AG10803 (cell line): ENCODE measurements at regions not wholly inside any gene's neighbourhood (a gene's known extent, or its start where the extent isn't known, plus 50 kb on each side); places are given as distances from the start of the nearest gene placed in this dataset.

Source experiments
- DNase-seq: peaks from one replicate; pipeline ENCODE4 v3.0.0; 2010; ENCODE audit warnings: low read depth
- H3K4me3 ChIP-seq: 2 replicates; pipeline ENCODE4 v1.5.1; 2011; ENCODE audit warnings: mild to moderate bottlenecking, low read length, control low read depth
- CTCF ChIP-seq: conservative IDR thresholded peaks from 2 replicates; pipeline ENCODE4 v1.5.1; 2011; ENCODE audit warnings: mild to moderate bottlenecking, low read length, control low read depth, inconsistent platforms

GRCh38 chr6:65935412-65935811 lies 228.4 kb upstream of the EYS start:
- TF ChIP-seq CTCF, result no peak
- no peak overlapping the region for H3K4me3 ChIP-seq
- DNase-seq, result no peak

DNA sequence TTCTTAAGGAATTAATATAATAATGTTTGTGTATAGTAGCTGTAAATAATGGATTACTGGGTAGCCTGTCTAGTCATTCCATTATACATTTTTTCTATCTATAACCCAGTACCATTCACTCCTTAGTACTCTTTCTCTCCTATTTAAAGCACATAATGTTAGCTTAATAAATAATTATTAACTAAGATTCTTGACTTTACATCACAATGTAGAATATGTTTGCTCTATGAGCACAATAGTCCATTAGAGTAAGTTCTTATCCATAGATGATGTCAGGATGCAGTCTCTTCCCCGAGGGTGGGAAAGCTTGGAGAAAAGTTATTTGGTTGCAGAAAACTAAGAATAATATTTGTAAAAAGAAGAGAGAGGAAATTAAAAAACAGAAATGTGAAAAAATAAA lies 226.4 kb upstream of the EYS start:
- DNase-seq, result no peak
- TF ChIP-seq CTCF, result no peak
- no peak overlapping the region for H3K4me3 ChIP-seq

GRCh38 chr6:65927141-65927540 lies 220.1 kb upstream of the EYS start:
- H3K4me3 ChIP-seq, result no peak overlapping the region
- no peak for DNase-seq
- TF ChIP-seq CTCF, result no peak

DNA sequence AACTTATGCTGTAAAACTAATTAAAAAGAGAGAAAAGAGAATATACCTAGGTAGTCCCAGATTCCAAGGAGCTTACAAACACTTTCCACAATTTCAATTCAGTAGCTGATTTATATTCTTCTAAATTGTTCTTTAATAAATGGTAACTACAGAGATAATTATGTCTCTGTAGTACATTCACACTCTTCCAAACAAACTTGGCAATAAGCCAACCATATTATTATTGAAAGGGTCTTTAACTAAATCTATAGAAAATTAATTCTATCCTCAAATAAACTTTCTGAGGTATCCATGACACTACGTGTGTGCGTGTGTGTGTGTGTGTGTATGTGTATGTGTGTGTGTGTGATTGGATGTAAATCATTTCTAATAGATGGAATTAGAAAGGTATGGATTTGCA lies 217.4 kb upstream of the EYS start:
- no peak for TF ChIP-seq CTCF
- DNase-seq, result no peak
- H3K4me3 ChIP-seq, result no peak overlapping the region

GRCh38 chr6:65922049-65922448 lies 215.0 kb upstream of the EYS start:
- no peak for TF ChIP-seq CTCF
- no peak for DNase-seq
- no peak overlapping the region for H3K4me3 ChIP-seq

- no peak for DNase-seq
Observed at GRCh38 chr6:65908065-65908464, 201.0 kb upstream of the EYS start.

DNA sequence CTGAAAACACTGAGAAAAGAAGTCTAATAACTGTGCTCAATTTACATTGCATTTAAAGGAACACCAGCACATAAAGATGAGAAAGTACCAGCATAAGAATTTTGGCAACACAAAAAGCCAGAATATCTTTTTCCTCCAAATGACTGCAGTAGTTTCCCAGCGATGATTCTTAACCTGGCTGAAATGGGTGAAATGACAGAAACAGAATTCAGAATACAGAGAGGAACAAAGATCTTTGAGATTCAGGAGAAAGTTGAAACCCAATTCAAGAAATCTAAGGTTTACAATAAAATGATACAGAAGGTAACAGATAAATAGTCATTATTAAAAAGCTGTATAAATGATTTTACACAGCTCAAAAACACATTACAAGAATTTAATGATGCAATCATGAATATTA lies 197.0 kb upstream of the EYS start:
- TF ChIP-seq CTCF, result no peak
- no peak overlapping the region for H3K4me3 ChIP-seq
- DNase-seq, result no peak

More at GRCh38 chr6:65908065-65908464, 201.0 kb upstream of the EYS start:
- H3K4me3 ChIP-seq, result no peak overlapping the region
- no peak for TF ChIP-seq CTCF
